Fibroblast of the aortic adventitia (primary cell): ENCODE measurements at regions not wholly inside any gene's neighbourhood (a gene's known extent, or its start where the extent isn't known, plus 50 kb on each side); places are given as distances from the start of the nearest gene placed in this dataset.

ENCODE experiments used
- DNase-seq: peaks from one replicate; pipeline ENCODE4 v3.0.0-alpha.2; 2010; ENCODE audit warnings: low read depth
- H3K4me3 ChIP-seq: 2 replicates; pipeline ENCODE4 v1.5.1; 2011; ENCODE audit warnings: low read depth, mild to moderate bottlenecking, control low read depth, low read length, moderate library complexity
- CTCF ChIP-seq: IDR thresholded peaks from 2 replicates; pipeline ENCODE4 v1.5.1; 2011; ENCODE audit warnings: mild to moderate bottlenecking, low read length, control low read depth, inconsistent platforms; ENCODE audit not compliant: insufficient read depth

- no peak for DNase-seq
- no peak overlapping the region for H3K4me3 ChIP-seq
These were observed 175.6 kb upstream of the NREP start for GRCh38 chr5:111932628-111933027.

GRCh38 chr5:111932199-111932598, 175.2 kb upstream of the NREP start:
- no peak for TF ChIP-seq CTCF
- no peak overlapping the region for H3K4me3 ChIP-seq
- no peak for DNase-seq

More at GRCh38 chr5:111932628-111933027, 175.6 kb upstream of the NREP start:
- TF ChIP-seq CTCF: no peak

- no peak for TF ChIP-seq CTCF
- H3K4me3 ChIP-seq: no peak overlapping the region
- DNase-seq: no peak
These were observed 174.7 kb upstream of the NREP start for GRCh38 chr5:111931655-111932054.

- DNase-seq: peak; percentile 47
- no peak for TF ChIP-seq CTCF
- H3K4me3 ChIP-seq: no peak overlapping the region
These were observed 174.0 kb upstream of the NREP start for GRCh38 chr5:111930905-111931461.

GRCh38 chr5:111930449-111930848, 173.5 kb upstream of the NREP start:
- no peak for TF ChIP-seq CTCF
- no peak overlapping the region for H3K4me3 ChIP-seq
- no peak for DNase-seq

GRCh38 chr5:111929867-111930266, 172.9 kb upstream of the NREP start:
- no peak overlapping the region for H3K4me3 ChIP-seq
- peak; percentile 95 for DNase-seq
- TF ChIP-seq CTCF: no peak

- TF ChIP-seq CTCF: no peak
- DNase-seq: no peak
- H3K4me3 ChIP-seq: no peak overlapping the region
These were observed 172.3 kb upstream of the NREP start for GRCh38 chr5:111929261-111929660.
